PC-9 (cell line): ENCODE measurements at regions not wholly inside any gene's neighbourhood (a gene's known extent, or its start where the extent isn't known, plus 50 kb on each side); places are given as distances from the start of the nearest gene placed in this dataset.

ENCODE experiments used
- CTCF ChIP-seq: fragments of 200-600 bp; sonication (generic); conservative IDR thresholded peaks from 2 replicates; pipeline ENCODE4 v1.6.1; 2017; ENCODE audit warnings: mixed run types, antibody characterized with exemption, mild to moderate bottlenecking, moderate library complexity
- EZH2 ChIP-seq: fragments of 200-600 bp; sonication (generic); IDR thresholded peaks from 2 replicates; pipeline ENCODE4 v1.8.0; 2017; ENCODE audit warnings: antibody characterized with exemption, low read depth

- TF ChIP-seq CTCF (no peak), EZH2 (no peak)
These were observed 123.9 kb downstream of the GPR65 start for GRCh38 chr14:88128816-88129215.
